Neural progenitor cell (in vitro differentiated cells): ENCODE measurements at regions not wholly inside any gene's neighbourhood (a gene's known extent, or its start where the extent isn't known, plus 50 kb on each side); places are given as distances from the start of the nearest gene placed in this dataset.

Experiments used
- EZH2 ChIP-seq: fragments of 200-600 bp; sonication (generic); IDR thresholded peaks from 2 replicates; pipeline ENCODE4 v1.6.1; 2017; ENCODE audit warnings: antibody characterized with exemption, mild to moderate bottlenecking, moderate library complexity
- EZH2phosphoT487 ChIP-seq: fragments of 200-600 bp; sonication (generic); IDR thresholded peaks from 2 replicates; pipeline ENCODE4 v1.6.1; 2017; ENCODE audit warnings: antibody characterized with exemption
- TF ChIP-seq, protein P1 (sequence below): fragments of 200-600 bp; sonication (generic); IDR thresholded peaks from 2 replicates; pipeline ENCODE4 v1.5.1; 2017; ENCODE audit warnings: antibody characterized with exemption, mild to moderate bottlenecking

DNA sequence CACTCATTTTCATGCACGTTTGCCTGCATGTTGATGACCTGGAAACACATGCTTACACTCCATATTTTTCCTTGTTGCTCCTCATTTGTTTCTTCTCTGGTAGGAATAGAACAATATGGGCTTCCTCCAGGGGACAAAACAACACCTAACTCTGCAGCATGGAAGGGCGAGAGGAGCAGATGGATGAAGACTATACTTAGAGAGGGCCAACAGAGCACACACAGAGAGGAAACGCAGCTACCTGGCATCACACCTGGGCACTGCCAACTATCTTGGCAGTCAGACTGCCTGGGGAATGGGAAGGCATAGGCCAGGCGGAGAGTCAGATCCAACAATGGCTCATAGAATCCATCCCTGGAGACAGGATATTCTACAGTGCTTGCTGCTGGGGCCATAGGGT lies 290.9 kb downstream of the CD83 start:
- TF ChIP-seq, protein P1, sequence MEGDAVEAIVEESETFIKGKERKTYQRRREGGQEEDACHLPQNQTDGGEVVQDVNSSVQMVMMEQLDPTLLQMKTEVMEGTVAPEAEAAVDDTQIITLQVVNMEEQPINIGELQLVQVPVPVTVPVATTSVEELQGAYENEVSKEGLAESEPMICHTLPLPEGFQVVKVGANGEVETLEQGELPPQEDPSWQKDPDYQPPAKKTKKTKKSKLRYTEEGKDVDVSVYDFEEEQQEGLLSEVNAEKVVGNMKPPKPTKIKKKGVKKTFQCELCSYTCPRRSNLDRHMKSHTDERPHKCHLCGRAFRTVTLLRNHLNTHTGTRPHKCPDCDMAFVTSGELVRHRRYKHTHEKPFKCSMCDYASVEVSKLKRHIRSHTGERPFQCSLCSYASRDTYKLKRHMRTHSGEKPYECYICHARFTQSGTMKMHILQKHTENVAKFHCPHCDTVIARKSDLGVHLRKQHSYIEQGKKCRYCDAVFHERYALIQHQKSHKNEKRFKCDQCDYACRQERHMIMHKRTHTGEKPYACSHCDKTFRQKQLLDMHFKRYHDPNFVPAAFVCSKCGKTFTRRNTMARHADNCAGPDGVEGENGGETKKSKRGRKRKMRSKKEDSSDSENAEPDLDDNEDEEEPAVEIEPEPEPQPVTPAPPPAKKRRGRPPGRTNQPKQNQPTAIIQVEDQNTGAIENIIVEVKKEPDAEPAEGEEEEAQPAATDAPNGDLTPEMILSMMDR = no peak
- no peak for TF ChIP-seq EZH2phosphoT487
- TF ChIP-seq EZH2 = no peak
